ENCODE measurements at regions not wholly inside any gene's neighbourhood (a gene's known extent, or its start where the extent isn't known, plus 50 kb on each side); places are given as distances from the start of the nearest gene placed in this dataset.

GRCh38 chr3:41007399-41007798 is 191.9 kb upstream of the CTNNB1 start:
- Histone ChIP-seq H3K27ac (ENCODE audit: extremely low read depth, low read depth, low read length) (no peak overlapping the region), H3K4me1 (replicated peaks in 1 of 2; ENCODE audit: control insufficient read depth in 2 of 2, insufficient read depth in 2 of 2, low read length in 2 of 2) (no peaks in the 10 kb centered on the region), H3K4me3 (no peak overlapping the region), H3K36me3 (ENCODE audit: control insufficient read depth, insufficient read depth, low read length) (no peaks in the 10 kb centered on the region), H4K20me1 (replicated peaks; ENCODE audit: control insufficient read depth, insufficient read depth, low read length) (no peaks in the 10 kb centered on the region), H3K9me3 (replicated peaks; ENCODE audit: control insufficient read depth, insufficient read depth, low read depth, low read length) (no peaks in the 10 kb centered on the region), H3K27me3 (ENCODE audit: control insufficient read depth in 2 of 2, insufficient read depth in 2 of 2, low read length in 2 of 2) (peaks cover 0 to 2% of the 10 kb centered on the region in 2 experiments; a peak in 3 of 5 replicates), H3K79me2 (ENCODE audit: control insufficient read depth, insufficient read depth, low read length) (no peaks in the 10 kb centered on the region), H3K9me1 (ENCODE audit: control insufficient read depth, insufficient read depth, low read length) (no peaks in the 10 kb centered on the region), H3K9ac (ENCODE audit: insufficient read depth in 1 of 2, low read depth in 2 of 2, low read length in 2 of 2) (no peak overlapping the region), H2AFZ (ENCODE audit: low read depth, low read length) (no peak overlapping the region), H3K4me2 (ENCODE audit: insufficient read depth, low read length) (no peak overlapping the region)
- no peak for DNase-seq (ENCODE audit: extremely low read depth in 1 of 4, low spot score in 3 of 4)
- ATAC-seq: no peak
- TF ChIP-seq ZNF507 (tag; conservative IDR thresholded peaks at IDR 0.05) (peak; percentile 91), TEAD2 (tag; IDR thresholded peaks at IDR 0.05) (no peak)
- intact Hi-C loops (cut with micrococcal nuclease): no loop called here
- ChIA-PET CTCF (ENCODE audit: low intra/inter-chr PET ratio) (no interaction called here), POLR2A (no interaction called here)
- in situ Hi-C loops (cut with MboI): no loop called here
- no TSS peak for BruUV-seq (replicated peaks)
- FAIRE-seq: no peak

- Histone ChIP-seq H3K9me1 (ENCODE audit: control insufficient read depth, insufficient read depth, low read length) (no peaks in the 10 kb centered on the region), H3K36me3 (ENCODE audit: control insufficient read depth, insufficient read depth, low read length) (no peaks in the 10 kb centered on the region), H3K9ac (ENCODE audit: insufficient read depth in 1 of 2, low read depth in 2 of 2, low read length in 2 of 2) (no peak overlapping the region), H3K9me3 (replicated peaks; ENCODE audit: control insufficient read depth, insufficient read depth, low read depth, low read length) (no peaks in the 10 kb centered on the region), H3K27me3 (ENCODE audit: control insufficient read depth in 2 of 2, insufficient read depth in 2 of 2, low read length in 2 of 2) (no peaks in the 10 kb centered on the region; a peak in 1 of 5 replicates), H4K20me1 (replicated peaks; ENCODE audit: control insufficient read depth, insufficient read depth, low read length) (no peaks in the 10 kb centered on the region), H2AFZ (ENCODE audit: low read depth, low read length) (no peak overlapping the region), H3K4me1 (replicated peaks in 1 of 2; ENCODE audit: control insufficient read depth in 2 of 2, insufficient read depth in 2 of 2, low read length in 2 of 2) (no peaks in the 10 kb centered on the region), H3K4me3 (no peak overlapping the region), H3K4me2 (ENCODE audit: insufficient read depth, low read length) (no peak overlapping the region), H3K27ac (ENCODE audit: extremely low read depth, low read depth, low read length) (no peak overlapping the region), H3K79me2 (ENCODE audit: control insufficient read depth, insufficient read depth, low read length) (no peaks in the 10 kb centered on the region)
- intact Hi-C loops (cut with micrococcal nuclease) (no loop called here), in situ Hi-C loops (cut with MboI) (no loop called here)
- no peak for DNase-seq (ENCODE audit: extremely low read depth in 1 of 4, low spot score in 3 of 4)
- ChIA-PET CTCF (ENCODE audit: low intra/inter-chr PET ratio) (no interaction called here), POLR2A (no interaction called here)
- no TSS peak for BruUV-seq (replicated peaks)
- FAIRE-seq: no peak
- 2% methylated on average over 2 of the region's 2 CpGs for WGBS (ENCODE audit: insufficient coverage, low coverage, missing lambda C conversion rate)
- ATAC-seq: no peak
- TF ChIP-seq ZNF354B (CRISPR knock-in tag; IDR thresholded peaks at IDR 0.05): no peak
- TF ChIP-seq GATA2 (CRISPR knock-in tag; IDR thresholded peaks at IDR 0.05): no peak
- TF ChIP-seq ETV1 (tag; conservative IDR thresholded peaks at IDR 0.05; ENCODE audit: low read depth): no peak
- no peak for TF ChIP-seq HNRNPK (IDR thresholded peaks at IDR 0.05; ENCODE audit: low read depth, low read length, poor library complexity, severe bottlenecking)
- TF ChIP-seq LCOR (CRISPR knock-in tag; IDR thresholded peaks at IDR 0.05): no peak
- TF ChIP-seq SRSF3 (IDR thresholded peaks at IDR 0.05; ENCODE audit: insufficient read depth, low read length): no peak
- no peak for TF ChIP-seq FOXP4 (CRISPR knock-in tag; IDR thresholded peaks at IDR 0.05; ENCODE audit: borderline replicate concordance)
- no peak for TF ChIP-seq POLR3A (IDR thresholded peaks at IDR 0.05; ENCODE audit: borderline replicate concordance, extremely low read depth, insufficient read depth, insufficient read length)
- no peak for TF ChIP-seq SPI1 (IDR thresholded peaks at IDR 0.05; ENCODE audit: borderline replicate concordance, low read depth, low read length)
- no peak for TF ChIP-seq NFIC (IDR thresholded peaks at IDR 0.05)
- no peak for TF ChIP-seq ZNF518B (CRISPR knock-in tag; IDR thresholded peaks at IDR 0.05)
Observed at GRCh38 chr3:41011854-41012253, 187.5 kb upstream of the CTNNB1 start.
